Psoas muscle (tissue), 7 donors: ENCODE measurements at regions not wholly inside any gene's neighbourhood (a gene's known extent, or its start where the extent isn't known, plus 50 kb on each side); places are given as distances from the start of the nearest gene placed in this dataset.

Experiments
- ATAC-seq, 4 donors: fragments of 200-7000 bp; cut with Tn5 transposase; one replicate each; pipeline ENCODE4 v1.9.1; 2020; ENCODE audit warnings: moderate library complexity in 3 of 4, mild to moderate bottlenecking in 2 of 4
- DNase-seq, 2 donors: peaks; one replicate each; pipeline ENCODE4 v3.0.0-alpha.2; 2020
- H3K27ac ChIP-seq: fragments of 200-600 bp; one replicate; pipeline ENCODE4 v1.8.0; 2022
- H3K27me3 ChIP-seq, 3 donors: fragments of 200-600 bp in 1 of 3; one replicate each; pipeline versions ENCODE4 v1.6.1 to v1.8.0; 2013 to 2022; ENCODE audit warnings: low read length in 2 of 3, mild to moderate bottlenecking in 2 of 3, moderate library complexity in 1 of 3; ENCODE audit not compliant: insufficient read depth in 3 of 3
- H3K36me3 ChIP-seq, 2 donors: fragments of 200-600 bp in 1 of 2; one replicate each; pipeline versions ENCODE4 v1.6.1 to v1.8.0; 2013 to 2022; ENCODE audit warnings: low read depth in 1 of 2, mild to moderate bottlenecking in 1 of 2, moderate library complexity in 1 of 2; ENCODE audit not compliant: insufficient read depth in 1 of 2
- H3K4me1 ChIP-seq: fragments of 200-600 bp; one replicate; pipeline ENCODE4 v1.8.0; 2022
- H3K4me3 ChIP-seq: fragments of 200-600 bp; one replicate; pipeline ENCODE4 v1.8.0; 2022; ENCODE audit warnings: mild to moderate bottlenecking
- H3K9me3 ChIP-seq: fragments of 200-600 bp; one replicate; pipeline ENCODE4 v1.8.0; 2022
- CTCF ChIP-seq: fragments of 200-600 bp; IDR thresholded peaks from one replicate; pipeline ENCODE4 v1.8.0; 2022; ENCODE audit warnings: antibody characterized with exemption
- WGBS, 3 donors: extraction: QIAGEN DNeasy Blood & Tissue Kit; methylation state at CpG; one replicate each; pipeline versions ENCODE4 v1.1.6 to v1.1.7; 2013; 5-methylcytosine and 5-hydroxymethylcytosine counted together
- intact Hi-C, 2 donors: fragments of 100-400 bp; cut with DNase I; formaldehyde crosslinking; loops; one replicate each; pipeline versions ENCODE4 v1.11.0 to v1.14.2; 2022
- donor health status: healthy with polysubstance abuse.
- donor health status: DM: no; HTN: no; CAD: no; lungs with moderate emphysema.
- donor health status: Bipolar disorder and iron deficiency.
- donor health status: healthy.
- donor health status: DM: yes; HTN: yes; CAD: no.
- donor health status: DM: no; HTN: no; CAD: no.
- donor health status: DM: yes; HTN: yes; CAD: no.

- no peaks in the 10 kb centered on the region for H3K9me3 ChIP-seq
- no peak overlapping the region for H3K4me3 ChIP-seq
- no peak overlapping the region for H3K27ac ChIP-seq
- no peak for ATAC-seq
- intact Hi-C loops: no loop called here
- no peaks in the 10 kb centered on the region for H3K36me3 ChIP-seq
- no peak for TF ChIP-seq CTCF
- H3K4me1 ChIP-seq: no peaks in the 10 kb centered on the region
- H3K27me3 ChIP-seq: peaks cover 0 to 18% (median 4%) of the 10 kb centered on the region in 3 donors
- DNase-seq: no peak
- WGBS, 3 donors: 44 to 51% (median 44%) methylated on average over 23 of the region's 23 CpGs
Measured at GRCh38 chr1:4081806-4082711, 182.0 kb upstream of the C1orf174 start.

- DNase-seq (no peak), ATAC-seq (no peak)
- H3K4me1 ChIP-seq: no peaks in the 10 kb centered on the region
- H3K9me3 ChIP-seq: no peaks in the 10 kb centered on the region
- H3K36me3 ChIP-seq: no peaks in the 10 kb centered on the region
- H3K27me3 ChIP-seq: peaks cover 0 to 18% (median 4%) of the 10 kb centered on the region in 3 donors
- H3K27ac ChIP-seq: no peak overlapping the region
- no peak for TF ChIP-seq CTCF
- 43 to 55% (median 47%) methylated on average over 18 of the region's 18 CpGs for WGBS, 3 donors
- no peak overlapping the region for H3K4me3 ChIP-seq
- intact Hi-C loops: no loop called here
Measured at GRCh38 chr1:4083231-4084047, 183.4 kb upstream of the C1orf174 start.

- intact Hi-C loops: no loop called here
- DNase-seq: no peak
- Histone ChIP-seq H3K36me3 (no peaks in the 10 kb centered on the region), H3K27me3 (peaks cover 0 to 18% (median 4%) of the 10 kb centered on the region in 3 donors), H3K9me3 (no peaks in the 10 kb centered on the region), H3K4me3 (no peak overlapping the region), H3K4me1 (no peaks in the 10 kb centered on the region), H3K27ac (no peak overlapping the region)
- no peak for ATAC-seq
- whole genome bisulfite sequencing, 3 donors: 47 to 55% (median 49%) methylated on average over 6 of the region's 6 CpGs
- no peak for TF ChIP-seq CTCF
Measured at GRCh38 chr1:4084048-4084431, 184.0 kb upstream of the C1orf174 start.

DNA sequence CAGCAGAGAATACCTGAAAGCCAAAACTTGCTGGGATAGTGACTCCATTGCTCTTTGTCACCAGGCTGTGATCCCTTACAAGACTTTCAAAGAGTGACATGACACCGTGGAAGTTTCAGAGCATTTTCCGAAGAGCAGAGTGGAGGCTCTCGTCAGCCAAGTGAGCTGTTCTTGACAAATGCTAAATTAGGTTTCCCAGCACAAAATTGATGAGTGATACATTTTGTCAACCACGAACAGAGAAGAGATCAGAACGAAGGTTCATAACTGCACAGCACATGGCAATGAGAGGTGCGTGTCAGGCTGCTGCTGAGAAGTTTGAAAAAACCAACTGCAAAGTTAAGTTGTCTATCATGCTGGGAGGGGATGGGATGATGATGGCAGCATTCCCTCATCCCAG lies 184.4 kb upstream of the C1orf174 start:
- Histone ChIP-seq H3K9me3 (no peaks in the 10 kb centered on the region), H3K36me3 (no peaks in the 10 kb centered on the region), H3K27me3 (peaks cover 0 to 18% (median 6%) of the 10 kb centered on the region in 3 donors), H3K27ac (no peak overlapping the region), H3K4me1 (no peaks in the 10 kb centered on the region), H3K4me3 (no peak overlapping the region)
- ATAC-seq: no peak
- TF ChIP-seq CTCF: no peak
- WGBS, 3 donors: 69 to 80% (median 79%) methylated on average over 6 of the region's 6 CpGs
- intact Hi-C loops: no loop called here
- no peak for DNase-seq
